Neural progenitor cell (in vitro differentiated cells): ENCODE measurements at regions not wholly inside any gene's neighbourhood (a gene's known extent, or its start where the extent isn't known, plus 50 kb on each side); places are given as distances from the start of the nearest gene placed in this dataset.

Experiments used
- EZH2 ChIP-seq: fragments of 200-600 bp; sonication (generic); IDR thresholded peaks from 2 replicates; pipeline ENCODE4 v1.6.1; 2017; ENCODE audit warnings: antibody characterized with exemption, mild to moderate bottlenecking, moderate library complexity
- EZH2phosphoT487 ChIP-seq: fragments of 200-600 bp; sonication (generic); IDR thresholded peaks from 2 replicates; pipeline ENCODE4 v1.6.1; 2017; ENCODE audit warnings: antibody characterized with exemption
- TF ChIP-seq, protein P1 (sequence below): fragments of 200-600 bp; sonication (generic); IDR thresholded peaks from 2 replicates; pipeline ENCODE4 v1.5.1; 2017; ENCODE audit warnings: antibody characterized with exemption, mild to moderate bottlenecking

DNA sequence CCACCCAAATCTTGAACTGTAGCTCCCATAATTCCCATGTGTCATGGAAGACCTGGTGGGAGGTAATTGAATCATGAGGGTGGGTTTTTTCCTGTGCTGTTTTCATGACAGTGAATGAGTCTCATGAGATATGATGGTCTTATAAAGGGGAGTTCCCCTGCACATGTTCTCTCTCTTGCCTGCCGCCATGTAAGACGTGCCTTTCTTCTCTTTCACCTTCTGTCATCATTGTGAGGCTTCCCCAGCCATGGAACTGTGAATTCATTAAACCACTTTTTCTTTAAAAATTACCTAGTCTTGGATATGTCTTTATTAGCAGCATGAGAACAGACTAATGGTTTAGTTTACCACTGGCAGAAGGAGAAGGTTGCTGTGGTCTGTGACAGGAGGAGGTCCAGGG lies 111.5 kb upstream of the RAB18 start:
- TF ChIP-seq, protein P1, sequence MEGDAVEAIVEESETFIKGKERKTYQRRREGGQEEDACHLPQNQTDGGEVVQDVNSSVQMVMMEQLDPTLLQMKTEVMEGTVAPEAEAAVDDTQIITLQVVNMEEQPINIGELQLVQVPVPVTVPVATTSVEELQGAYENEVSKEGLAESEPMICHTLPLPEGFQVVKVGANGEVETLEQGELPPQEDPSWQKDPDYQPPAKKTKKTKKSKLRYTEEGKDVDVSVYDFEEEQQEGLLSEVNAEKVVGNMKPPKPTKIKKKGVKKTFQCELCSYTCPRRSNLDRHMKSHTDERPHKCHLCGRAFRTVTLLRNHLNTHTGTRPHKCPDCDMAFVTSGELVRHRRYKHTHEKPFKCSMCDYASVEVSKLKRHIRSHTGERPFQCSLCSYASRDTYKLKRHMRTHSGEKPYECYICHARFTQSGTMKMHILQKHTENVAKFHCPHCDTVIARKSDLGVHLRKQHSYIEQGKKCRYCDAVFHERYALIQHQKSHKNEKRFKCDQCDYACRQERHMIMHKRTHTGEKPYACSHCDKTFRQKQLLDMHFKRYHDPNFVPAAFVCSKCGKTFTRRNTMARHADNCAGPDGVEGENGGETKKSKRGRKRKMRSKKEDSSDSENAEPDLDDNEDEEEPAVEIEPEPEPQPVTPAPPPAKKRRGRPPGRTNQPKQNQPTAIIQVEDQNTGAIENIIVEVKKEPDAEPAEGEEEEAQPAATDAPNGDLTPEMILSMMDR: no peak
- TF ChIP-seq EZH2 (no peak), EZH2phosphoT487 (no peak)
